OCI-LY3 (cell line): ENCODE measurements at regions not wholly inside any gene's neighbourhood (a gene's known extent, or its start where the extent isn't known, plus 50 kb on each side); places are given as distances from the start of the nearest gene placed in this dataset.

Experiments used
- H2AFZ ChIP-seq: fragments of 200-600, 300-600 bp; shearing (Covaris generic); 2 replicates; pipeline ENCODE4 v1.6.0; 2014; ENCODE audit warnings: antibody characterized with exemption, low read depth, low read length
- H3K27ac ChIP-seq: fragments of 200-600, 300-600 bp; sonication (generic); 2 replicates; pipeline ENCODE4 v1.5.1; 2014; ENCODE audit warnings: mild to moderate bottlenecking, low read length, moderate library complexity, mixed read lengths
- H3K27me3 ChIP-seq: fragments of 200-600, 300-600 bp; sonication (generic); 2 replicates; pipeline ENCODE4 v1.6.1; 2014; ENCODE audit warnings: low read depth, low read length, mixed read lengths
- H3K36me3 ChIP-seq: fragments of 200-600, 300-600 bp; sonication (generic); replicated peaks from 2 replicates; pipeline ENCODE3; 2014; ENCODE audit warnings: low read depth, low read length, mixed read lengths
- H3K4me1 ChIP-seq: fragments of 300-600, 200-600 bp; sonication (generic); 2 replicates; pipeline ENCODE4 v1.6.1; 2014; ENCODE audit warnings: low read length, mixed read lengths
- H3K4me2 ChIP-seq: fragments of 200-600, 300-600 bp; sonication (generic); 2 replicates; pipeline ENCODE4 v1.6.1; 2014; ENCODE audit warnings: low read length, mixed read lengths
- H3K4me3 ChIP-seq: fragments of 300-600, 200-600 bp; sonication (generic); 2 replicates; pipeline ENCODE4 v1.5.1; 2014; ENCODE audit warnings: antibody characterized with exemption, mild to moderate bottlenecking, low read length, moderate library complexity
- H3K79me2 ChIP-seq: fragments of 300-600, 200-600 bp; shearing (Covaris generic); 2 replicates; pipeline ENCODE4 v1.6.1; 2014; ENCODE audit warnings: mild to moderate bottlenecking, low read length, mixed read lengths
- H3K9ac ChIP-seq: fragments of 300-600, 200-600 bp; shearing (Covaris generic); 2 replicates; pipeline ENCODE4 v1.6.0; 2014; ENCODE audit warnings: mild to moderate bottlenecking, low read length, moderate library complexity
- H3K9me3 ChIP-seq: fragments of 200-600, 300-600 bp; shearing (Covaris generic); 2 replicates; pipeline ENCODE4 v1.6.1; 2014; ENCODE audit warnings: low read length, mixed read lengths; ENCODE audit not compliant: insufficient read depth
- H4K20me1 ChIP-seq: fragments of 200-600, 300-600 bp; sonication (generic); 2 replicates; pipeline ENCODE4 v1.6.1; 2016; ENCODE audit warnings: low read length, mixed read lengths; ENCODE audit not compliant: insufficient read depth
- EZH2phosphoT487 ChIP-seq: fragments of 200-600 bp; shearing (Covaris generic); IDR thresholded peaks from 2 replicates; pipeline ENCODE4 v1.6.1; 2018; ENCODE audit warnings: antibody characterized with exemption, mixed run types, low read depth
- TF ChIP-seq, protein P1 (sequence below): fragments of 200-600, 300-600 bp; sonication (generic); IDR thresholded peaks from 2 replicates; pipeline ENCODE4 v1.5.1; 2014; ENCODE audit warnings: antibody characterized with exemption, low read length, low read depth

DNA sequence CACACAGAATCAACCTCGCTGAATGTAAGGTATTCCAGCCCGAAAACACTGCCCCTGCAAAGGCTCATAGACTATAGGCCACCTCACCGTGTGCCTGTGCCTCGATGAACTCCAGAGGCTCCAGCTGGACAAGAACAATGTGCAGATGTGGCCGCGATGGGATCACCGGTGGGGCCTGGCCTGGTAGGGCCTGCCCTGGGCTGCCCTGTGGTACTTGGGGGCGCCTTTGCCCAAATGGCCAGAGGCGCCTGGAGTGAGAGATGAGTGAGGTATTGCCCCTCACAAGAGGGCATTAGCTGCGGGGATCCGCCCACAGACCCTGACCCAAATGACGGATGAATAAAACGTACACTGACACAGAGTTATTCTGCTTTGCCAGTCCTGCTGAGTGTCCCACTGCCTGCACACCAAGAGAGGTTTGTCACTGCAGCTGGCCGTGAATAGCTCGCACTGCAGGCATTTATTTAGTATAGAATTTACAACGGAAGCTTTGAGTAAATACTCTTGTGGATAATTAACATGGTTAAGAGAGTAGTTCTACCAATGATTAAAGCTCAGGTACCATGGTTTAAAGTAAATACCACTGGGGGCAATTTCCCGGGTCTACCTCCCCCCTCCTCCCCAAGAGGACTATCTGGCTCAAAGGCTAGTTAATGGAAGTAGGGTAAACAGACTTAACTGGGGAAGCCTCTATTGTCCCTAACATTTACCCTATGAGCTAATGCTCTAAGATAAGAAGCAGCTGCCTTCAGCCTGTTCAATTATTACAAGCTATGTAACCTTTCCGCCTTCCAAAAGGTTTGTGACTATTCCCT is 101.1 kb upstream of the IGLL5 start:
- H3K9me3 ChIP-seq = no peaks in the 10 kb centered on the region
- no peak overlapping the region for H3K27ac ChIP-seq
- H4K20me1 ChIP-seq = no peaks in the 10 kb centered on the region
- H3K36me3 ChIP-seq = no peaks in the 10 kb centered on the region
- no peak overlapping the region for H3K9ac ChIP-seq
- TF ChIP-seq, protein P1, sequence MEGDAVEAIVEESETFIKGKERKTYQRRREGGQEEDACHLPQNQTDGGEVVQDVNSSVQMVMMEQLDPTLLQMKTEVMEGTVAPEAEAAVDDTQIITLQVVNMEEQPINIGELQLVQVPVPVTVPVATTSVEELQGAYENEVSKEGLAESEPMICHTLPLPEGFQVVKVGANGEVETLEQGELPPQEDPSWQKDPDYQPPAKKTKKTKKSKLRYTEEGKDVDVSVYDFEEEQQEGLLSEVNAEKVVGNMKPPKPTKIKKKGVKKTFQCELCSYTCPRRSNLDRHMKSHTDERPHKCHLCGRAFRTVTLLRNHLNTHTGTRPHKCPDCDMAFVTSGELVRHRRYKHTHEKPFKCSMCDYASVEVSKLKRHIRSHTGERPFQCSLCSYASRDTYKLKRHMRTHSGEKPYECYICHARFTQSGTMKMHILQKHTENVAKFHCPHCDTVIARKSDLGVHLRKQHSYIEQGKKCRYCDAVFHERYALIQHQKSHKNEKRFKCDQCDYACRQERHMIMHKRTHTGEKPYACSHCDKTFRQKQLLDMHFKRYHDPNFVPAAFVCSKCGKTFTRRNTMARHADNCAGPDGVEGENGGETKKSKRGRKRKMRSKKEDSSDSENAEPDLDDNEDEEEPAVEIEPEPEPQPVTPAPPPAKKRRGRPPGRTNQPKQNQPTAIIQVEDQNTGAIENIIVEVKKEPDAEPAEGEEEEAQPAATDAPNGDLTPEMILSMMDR = no peak
- TF ChIP-seq EZH2phosphoT487 = no peak
- H3K4me3 ChIP-seq = no peak overlapping the region
- no peaks in the 10 kb centered on the region for H3K4me1 ChIP-seq
- H3K79me2 ChIP-seq = no peaks in the 10 kb centered on the region
- no peaks in the 10 kb centered on the region for H3K27me3 ChIP-seq
- no peak overlapping the region for H2AFZ ChIP-seq
- no peak overlapping the region for H3K4me2 ChIP-seq

DNA sequence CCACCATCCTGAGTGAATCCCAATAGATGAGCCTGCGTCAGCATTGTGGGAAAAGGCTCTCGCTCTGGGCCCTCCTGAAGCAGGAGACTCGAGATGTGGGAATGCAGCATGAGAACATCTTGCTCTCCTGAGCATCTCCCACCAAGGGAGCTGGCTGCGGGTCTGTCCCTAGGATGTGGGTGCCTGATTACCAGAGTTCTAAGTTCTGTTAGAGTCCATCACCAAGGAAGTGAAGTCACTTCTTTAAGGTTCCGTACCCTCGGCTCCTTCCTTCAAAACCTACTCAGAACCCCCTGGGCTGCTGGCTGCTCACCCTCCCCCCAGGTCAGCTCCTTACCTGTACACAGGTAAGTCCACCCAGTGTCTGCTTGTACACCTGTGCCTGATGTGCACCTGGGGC is 100.5 kb upstream of the IGLL5 start:
- Histone ChIP-seq H3K36me3 (no peaks in the 10 kb centered on the region), H2AFZ (no peak overlapping the region), H4K20me1 (no peaks in the 10 kb centered on the region), H3K27me3 (no peaks in the 10 kb centered on the region), H3K27ac (no peak overlapping the region), H3K9ac (no peak overlapping the region), H3K9me3 (no peaks in the 10 kb centered on the region), H3K4me1 (no peaks in the 10 kb centered on the region), H3K4me2 (no peak overlapping the region), H3K4me3 (no peak overlapping the region), H3K79me2 (no peaks in the 10 kb centered on the region)
- TF ChIP-seq, protein P1 = no peak

DNA sequence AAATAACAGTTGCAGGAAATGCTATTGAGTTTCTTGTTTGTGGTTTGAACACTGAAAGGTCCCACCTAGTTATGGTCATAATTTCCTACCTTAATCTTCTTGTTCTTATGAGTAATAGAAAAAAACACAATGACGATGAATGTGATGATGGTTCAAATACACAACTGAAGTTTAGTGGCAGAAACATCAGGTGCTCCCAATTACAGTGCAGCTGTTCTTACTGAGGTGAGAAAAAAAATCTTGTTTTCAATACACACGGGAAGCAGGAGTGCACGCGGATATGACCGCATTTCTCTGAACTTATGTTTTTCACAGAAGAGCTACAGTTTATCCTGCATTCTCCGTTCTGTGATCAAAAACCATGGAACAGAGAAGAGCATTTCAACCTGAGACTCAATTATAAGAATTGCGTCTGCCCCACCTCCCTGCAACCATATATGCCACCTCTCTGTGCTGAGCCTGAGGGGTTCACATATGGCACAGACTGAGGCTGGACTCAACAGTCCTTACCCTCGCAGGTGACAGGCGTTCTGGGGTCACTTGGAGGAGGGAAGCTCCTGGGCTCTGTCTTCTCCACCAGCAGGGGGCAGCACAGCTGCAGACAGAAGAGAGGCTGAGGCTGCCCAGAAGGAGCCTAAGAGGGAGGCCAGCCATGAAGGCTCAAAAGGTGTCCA is 99.7 kb upstream of the IGLL5 start:
- H3K4me3 ChIP-seq = no peak overlapping the region
- no peak overlapping the region for H2AFZ ChIP-seq
- no peaks in the 10 kb centered on the region for H4K20me1 ChIP-seq
- H3K9me3 ChIP-seq = no peaks in the 10 kb centered on the region
- no peaks in the 10 kb centered on the region for H3K4me1 ChIP-seq
- H3K4me2 ChIP-seq = no peak overlapping the region
- H3K79me2 ChIP-seq = no peaks in the 10 kb centered on the region
- no peaks in the 10 kb centered on the region for H3K36me3 ChIP-seq
- H3K27ac ChIP-seq = no peak overlapping the region
- no peak for TF ChIP-seq EZH2phosphoT487
- TF ChIP-seq, protein P1 = no peak
- H3K9ac ChIP-seq = no peak overlapping the region
- H3K27me3 ChIP-seq = no peaks in the 10 kb centered on the region

DNA sequence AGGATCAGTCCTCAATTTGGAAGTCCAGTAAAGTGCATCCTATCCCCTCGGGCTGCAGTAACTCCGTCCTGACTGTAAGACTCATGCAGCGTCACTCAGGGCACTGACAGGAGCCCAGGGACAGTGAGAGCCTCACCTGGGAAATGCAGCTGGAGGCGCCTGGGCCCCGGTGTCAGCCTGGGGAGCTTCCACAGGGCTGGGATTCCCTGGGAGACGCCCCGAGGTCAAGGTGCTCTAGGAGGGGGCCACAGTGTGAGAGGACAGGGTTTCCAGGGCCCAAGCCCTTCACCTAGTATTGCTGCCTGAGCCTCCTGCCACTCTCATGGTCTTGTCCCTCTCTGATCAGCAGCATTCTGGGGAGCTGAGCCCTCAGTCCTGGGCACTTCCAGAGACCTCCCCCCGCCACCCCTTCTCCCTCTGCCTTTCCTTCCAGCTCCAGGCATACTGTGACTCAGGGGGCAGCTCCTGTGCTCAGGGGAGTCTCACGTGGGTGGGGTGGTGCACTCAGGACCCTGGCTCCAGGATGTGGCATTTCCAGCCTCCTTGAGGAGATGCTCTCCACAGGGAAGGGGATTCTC is 99.1 kb upstream of the IGLL5 start:
- H3K27ac ChIP-seq = no peak overlapping the region
- no peak overlapping the region for H2AFZ ChIP-seq
- no peaks in the 10 kb centered on the region for H3K9me3 ChIP-seq
- H3K9ac ChIP-seq = no peak overlapping the region
- H3K27me3 ChIP-seq = no peaks in the 10 kb centered on the region
- H4K20me1 ChIP-seq = no peaks in the 10 kb centered on the region
- H3K4me1 ChIP-seq = no peaks in the 10 kb centered on the region
- TF ChIP-seq, protein P1 = no peak
- TF ChIP-seq EZH2phosphoT487 = no peak
- H3K4me3 ChIP-seq = no peak overlapping the region
- no peak overlapping the region for H3K4me2 ChIP-seq
- no peaks in the 10 kb centered on the region for H3K36me3 ChIP-seq
- no peaks in the 10 kb centered on the region for H3K79me2 ChIP-seq
